Embryonic facial prominence (tissue), 1 donor: ENCODE measurements at regions not wholly inside any gene's neighbourhood (a gene's known extent, or its start where the extent isn't known, plus 50 kb on each side); places are given as distances from the start of the nearest gene placed in this dataset.

ENCODE experiments used
- DNase-seq: peaks from one replicate; pipeline ENCODE4 v3.0.0-alpha.2; 2016; ENCODE audit errors: extremely low spot score

GRCh38 chr6:2535506-2535905, 215.2 kb downstream of the MYLK4 start:
- DNase-seq, result no peak

GRCh38 chr6:2534406-2535042, 216.2 kb downstream of the MYLK4 start:
- no peak for DNase-seq

- DNase-seq, result no peak
Observed at GRCh38 chr6:2531426-2532215, 219.1 kb downstream of the MYLK4 start.

GRCh38 chr6:2529211-2529719, 221.5 kb downstream of the MYLK4 start:
- DNase-seq, result no peak

GRCh38 chr6:2528156-2528555, 222.6 kb downstream of the MYLK4 start:
- DNase-seq, result no peak

- no peak for DNase-seq
Observed at GRCh38 chr6:2526766-2527165, 224.0 kb downstream of the MYLK4 start.

GRCh38 chr6:2524090-2524489, 226.6 kb downstream of the MYLK4 start:
- no peak for DNase-seq

- DNase-seq, result no peak
Observed at GRCh38 chr6:2523061-2523460, 227.7 kb downstream of the MYLK4 start.

GRCh38 chr6:2522521-2522920, 228.2 kb downstream of the MYLK4 start:
- DNase-seq, result no peak

- no peak for DNase-seq
Observed at GRCh38 chr6:2517855-2518473, 232.8 kb downstream of the MYLK4 start.

- DNase-seq, result no peak
Observed at GRCh38 chr6:2517401-2517800, 233.3 kb downstream of the MYLK4 start.

- no peak for DNase-seq
Observed at GRCh38 chr6:2516059-2516458, 234.7 kb downstream of the MYLK4 start.

GRCh38 chr6:2514965-2515543, 235.7 kb downstream of the MYLK4 start:
- no peak for DNase-seq

- no peak for DNase-seq
Observed at GRCh38 chr6:2512802-2513201, 237.9 kb downstream of the MYLK4 start.

GRCh38 chr6:2510316-2510715, 240.4 kb downstream of the MYLK4 start:
- no peak for DNase-seq

- DNase-seq, result no peak
Observed at GRCh38 chr6:2509711-2510110, 241.0 kb downstream of the MYLK4 start.

GRCh38 chr6:2508071-2508470, 242.7 kb downstream of the MYLK4 start:
- no peak for DNase-seq

- DNase-seq, result no peak
Observed at GRCh38 chr6:2507521-2508037, 243.1 kb downstream of the MYLK4 start.

- no peak for DNase-seq
Observed at GRCh38 chr6:2507016-2507415, 243.7 kb downstream of the MYLK4 start.

GRCh38 chr6:2505624-2506023, 245.1 kb downstream of the MYLK4 start:
- no peak for DNase-seq

- DNase-seq, result no peak
Observed at GRCh38 chr6:2504495-2505064, 246.1 kb downstream of the MYLK4 start.
